Muscle of leg (tissue), 3 donors: ENCODE measurements at regions not wholly inside any gene's neighbourhood (a gene's known extent, or its start where the extent isn't known, plus 50 kb on each side); places are given as distances from the start of the nearest gene placed in this dataset.

Experiments used
- DNase-seq: peaks from one replicate; pipeline ENCODE4 v3.0.0; 2013
- H3K27ac ChIP-seq: one replicate; pipeline ENCODE4 v1.5.1; 2013; ENCODE audit warnings: mild to moderate bottlenecking, low read length, control low read depth
- H3K27me3 ChIP-seq: one replicate; pipeline ENCODE4 v1.6.1; 2013; ENCODE audit warnings: low read length; ENCODE audit not compliant: control insufficient read depth, insufficient read depth
- H3K36me3 ChIP-seq: one replicate; pipeline ENCODE4 v1.6.1; 2013; ENCODE audit warnings: low read length; ENCODE audit not compliant: control insufficient read depth, insufficient read depth
- H3K4me1 ChIP-seq: one replicate; pipeline ENCODE4 v1.6.1; 2013; ENCODE audit warnings: low read length; ENCODE audit not compliant: control insufficient read depth, insufficient read depth
- H3K4me3 ChIP-seq: one replicate; pipeline ENCODE4 v1.5.1; 2013; ENCODE audit warnings: low read length, control low read depth
- H3K9me3 ChIP-seq: replicated peaks from 2 replicates; pipeline ENCODE4 v1.6.1; 2013; ENCODE audit warnings: low read depth, low read length; ENCODE audit not compliant: control insufficient read depth
- WGBS: methylation state at CpG from one replicate; pipeline ENCODE4 v1.1.5; 2013; ENCODE audit warnings: missing lambda C conversion rate; ENCODE audit not compliant: insufficient coverage; 5-methylcytosine and 5-hydroxymethylcytosine counted together

DNA sequence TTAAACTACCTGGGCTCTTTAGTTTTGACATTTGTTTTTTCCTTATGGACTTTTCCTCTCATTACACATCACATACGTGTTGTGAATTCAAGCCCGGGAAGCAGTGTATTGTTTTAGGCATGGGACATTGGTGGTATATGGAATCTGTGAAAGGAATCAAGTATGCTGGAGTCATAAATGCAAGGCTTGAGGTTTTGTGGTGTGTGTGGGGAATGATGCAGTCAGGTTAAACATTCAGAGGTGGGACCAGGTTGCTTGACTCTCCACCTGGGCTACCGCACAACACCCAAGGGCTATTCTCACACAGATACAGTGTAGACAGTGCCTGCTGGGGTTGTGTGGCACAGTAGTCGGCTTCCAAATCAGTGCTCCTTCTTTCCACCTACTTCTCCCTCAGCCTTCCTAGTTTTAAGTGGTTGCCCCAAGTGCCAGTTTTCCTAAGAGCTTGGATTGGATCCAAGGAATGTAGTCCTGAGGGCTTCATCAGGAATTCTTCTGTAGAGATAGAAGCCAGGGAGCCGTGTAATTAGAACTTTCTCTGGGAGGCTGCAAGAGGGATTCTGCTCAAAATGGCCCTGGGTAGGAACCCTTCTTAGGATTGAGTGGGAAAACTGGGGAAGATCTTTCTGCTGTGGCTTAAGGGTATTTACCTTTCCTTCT, 243.7 kb downstream of the C12orf75 start:
- H3K9me3 ChIP-seq, result no peaks in the 10 kb centered on the region
- 70% methylated on average over 2 of the region's 5 CpGs for WGBS
- peaks cover 5% of the 10 kb centered on the region for H3K4me1 ChIP-seq
- no peaks in the 10 kb centered on the region for H3K36me3 ChIP-seq
- no peak for DNase-seq
- no peak overlapping the region for H3K4me3 ChIP-seq
- H3K27me3 ChIP-seq, result no peaks in the 10 kb centered on the region
- no peak overlapping the region for H3K27ac ChIP-seq

DNA sequence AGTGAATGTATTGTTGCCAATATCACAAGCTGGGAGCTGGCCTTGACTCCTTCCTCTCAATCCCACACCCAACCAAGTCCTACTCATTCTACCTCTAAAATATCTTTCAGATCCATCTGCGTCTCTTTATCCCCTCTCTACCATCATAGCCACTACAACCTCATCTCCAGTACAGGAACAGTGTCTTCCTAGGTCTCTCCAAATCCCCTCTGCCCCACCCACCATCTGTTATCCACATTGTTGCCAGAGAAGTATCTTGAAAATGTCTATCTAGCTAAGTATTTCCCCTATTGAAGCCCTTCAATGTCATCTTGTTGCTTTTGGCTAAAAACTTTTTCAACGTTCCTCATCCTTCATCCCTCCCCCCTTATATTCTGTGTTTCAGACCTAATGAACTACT, 244.7 kb downstream of the C12orf75 start:
- WGBS, result 78% methylated on average over 2 of the region's 2 CpGs
- no peaks in the 10 kb centered on the region for H3K36me3 ChIP-seq
- DNase-seq, result no peak
- H3K4me1 ChIP-seq, result peaks cover 5% of the 10 kb centered on the region
- H3K27me3 ChIP-seq, result no peaks in the 10 kb centered on the region
- no peak overlapping the region for H3K4me3 ChIP-seq
- H3K27ac ChIP-seq, result no peak overlapping the region
- H3K9me3 ChIP-seq, result no peaks in the 10 kb centered on the region

DNA sequence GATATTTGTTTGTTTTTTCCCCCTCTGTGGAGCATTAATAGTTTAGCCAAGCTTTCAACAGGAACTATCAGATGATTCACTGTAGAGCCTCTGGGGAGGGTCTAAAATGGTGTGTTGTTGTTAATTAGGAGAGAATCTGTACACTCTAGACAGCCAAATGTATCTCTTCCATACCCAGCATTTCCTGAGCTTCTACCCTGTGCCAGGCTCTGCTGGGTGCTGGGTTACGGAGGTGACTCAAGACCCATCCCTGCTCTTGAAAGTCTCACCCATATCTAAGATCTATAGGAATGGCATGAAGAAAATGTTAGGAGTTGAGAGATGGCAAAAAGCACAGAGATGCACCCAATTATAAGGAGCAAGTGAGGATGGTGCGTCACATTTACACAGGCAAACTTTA, 245.8 kb downstream of the C12orf75 start:
- Histone ChIP-seq H3K27ac (no peak overlapping the region), H3K4me1 (peaks cover 5% of the 10 kb centered on the region), H3K4me3 (no peak overlapping the region), H3K9me3 (no peaks in the 10 kb centered on the region), H3K36me3 (no peaks in the 10 kb centered on the region), H3K27me3 (no peaks in the 10 kb centered on the region)
- 78% methylated on average over 1 of the region's 2 CpGs for WGBS
- no peak for DNase-seq

DNA sequence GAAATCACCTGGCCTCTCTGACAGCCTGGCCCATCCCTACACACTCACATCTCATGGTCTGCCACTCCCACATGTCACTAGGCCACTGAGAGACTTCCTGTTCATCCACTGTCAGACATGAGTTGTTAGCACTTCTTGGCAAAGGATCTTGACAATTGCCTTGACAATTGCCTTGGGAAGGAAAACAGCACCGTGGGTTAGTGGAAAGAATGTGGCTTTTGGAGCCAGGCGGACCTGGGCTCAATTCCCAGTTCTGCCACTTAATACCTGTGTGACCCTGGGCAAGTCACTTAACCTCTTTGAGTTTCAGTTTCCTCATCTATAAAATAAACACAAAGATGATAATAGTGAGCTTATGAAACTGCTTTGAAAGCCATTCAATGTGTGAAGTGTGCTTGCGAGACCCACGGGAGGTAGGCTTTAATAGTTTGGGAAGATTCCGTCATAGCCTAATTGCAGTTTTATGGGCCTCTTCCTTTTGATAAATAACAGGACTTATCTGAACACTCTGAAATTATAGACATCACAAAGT, 250.4 kb downstream of the C12orf75 start:
- Histone ChIP-seq H3K36me3 (no peaks in the 10 kb centered on the region), H3K9me3 (no peaks in the 10 kb centered on the region), H3K4me3 (no peak overlapping the region), H3K27ac (no peak overlapping the region), H3K4me1 (no peaks in the 10 kb centered on the region), H3K27me3 (no peaks in the 10 kb centered on the region)
- WGBS, result 0% methylated on average over 1 of the region's 5 CpGs
- peak; percentile 15 for DNase-seq

DNA sequence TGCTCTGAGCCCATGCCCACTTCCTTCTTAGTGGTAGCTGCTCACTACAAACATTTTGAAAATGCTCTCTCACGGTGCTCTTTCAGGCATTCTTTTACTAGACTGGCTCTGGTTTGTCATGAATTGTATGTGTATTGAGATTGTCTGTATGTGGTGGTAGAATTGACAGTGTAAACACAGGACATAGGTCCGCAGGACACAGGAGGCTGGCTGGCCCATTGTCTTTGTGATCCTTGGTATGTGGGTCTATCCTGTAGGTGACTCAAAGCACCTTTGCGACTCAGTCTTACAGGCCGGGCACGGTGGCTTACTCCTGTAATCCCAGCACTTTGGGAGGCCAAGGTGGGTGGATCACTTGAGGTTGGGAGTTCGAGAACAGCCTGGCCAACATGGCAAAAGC, 250.9 kb downstream of the C12orf75 start:
- Histone ChIP-seq H3K36me3 (no peaks in the 10 kb centered on the region), H3K4me1 (no peaks in the 10 kb centered on the region), H3K9me3 (no peaks in the 10 kb centered on the region), H3K27me3 (no peaks in the 10 kb centered on the region), H3K27ac (no peak overlapping the region), H3K4me3 (no peak overlapping the region)
- no peak for DNase-seq
- 70% methylated on average over 2 of the region's 6 CpGs for WGBS

DNA sequence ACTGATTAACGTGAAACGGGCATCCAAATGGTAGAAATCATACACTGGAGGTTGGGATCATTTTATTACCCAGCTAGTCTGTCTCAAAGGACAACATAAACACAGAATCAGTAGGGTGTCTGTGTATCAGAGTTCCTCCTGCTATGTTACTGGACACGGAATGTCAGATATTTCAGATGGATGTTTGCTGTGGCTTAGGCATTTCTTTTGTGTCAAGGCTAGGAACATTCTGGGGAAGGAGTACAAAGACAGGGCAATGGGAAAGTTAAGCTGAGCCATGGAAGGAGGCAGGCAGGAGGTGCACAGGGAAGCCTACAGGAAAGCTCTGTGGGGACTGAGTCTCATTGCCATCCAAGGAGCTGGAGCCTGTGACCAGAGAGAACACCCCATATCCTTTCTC, 254.6 kb downstream of the C12orf75 start:
- H3K4me3 ChIP-seq, result no peak overlapping the region

DNA sequence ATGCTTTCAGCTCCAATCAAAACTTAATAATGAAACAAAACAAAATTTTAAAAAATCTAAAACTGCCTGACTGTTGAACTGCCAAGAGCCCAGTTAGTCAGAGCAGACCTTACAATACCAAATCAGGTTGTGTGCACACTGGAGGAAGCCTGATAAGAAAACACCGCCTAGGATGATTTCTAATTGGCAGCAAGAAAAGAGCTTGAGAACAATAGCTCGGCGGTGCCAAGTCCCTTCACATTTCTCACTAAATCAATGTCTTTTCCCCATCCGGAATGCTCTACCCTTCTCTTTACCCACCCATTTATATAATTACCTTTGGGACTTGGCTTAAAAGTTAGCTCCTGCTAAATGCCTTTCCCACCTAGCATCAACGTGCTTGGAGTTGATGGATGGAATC, 256.7 kb downstream of the C12orf75 start:
- no peak for DNase-seq
- H3K4me3 ChIP-seq, result no peak overlapping the region
- no peaks in the 10 kb centered on the region for H3K27me3 ChIP-seq
- no peaks in the 10 kb centered on the region for H3K4me1 ChIP-seq
- no peaks in the 10 kb centered on the region for H3K9me3 ChIP-seq
- WGBS, result 92% methylated on average over 2 of the region's 5 CpGs
- no peaks in the 10 kb centered on the region for H3K36me3 ChIP-seq
- H3K27ac ChIP-seq, result no peak overlapping the region

More for the DNA sequence above, 254.6 kb downstream of the C12orf75 start:
- H3K27ac ChIP-seq, result no peak overlapping the region
- H3K4me1 ChIP-seq, result no peaks in the 10 kb centered on the region
- H3K36me3 ChIP-seq, result no peaks in the 10 kb centered on the region
- no peak for DNase-seq
- no peaks in the 10 kb centered on the region for H3K27me3 ChIP-seq
- H3K9me3 ChIP-seq, result no peaks in the 10 kb centered on the region
- 67% methylated on average over 1 of the region's 3 CpGs for WGBS

DNA sequence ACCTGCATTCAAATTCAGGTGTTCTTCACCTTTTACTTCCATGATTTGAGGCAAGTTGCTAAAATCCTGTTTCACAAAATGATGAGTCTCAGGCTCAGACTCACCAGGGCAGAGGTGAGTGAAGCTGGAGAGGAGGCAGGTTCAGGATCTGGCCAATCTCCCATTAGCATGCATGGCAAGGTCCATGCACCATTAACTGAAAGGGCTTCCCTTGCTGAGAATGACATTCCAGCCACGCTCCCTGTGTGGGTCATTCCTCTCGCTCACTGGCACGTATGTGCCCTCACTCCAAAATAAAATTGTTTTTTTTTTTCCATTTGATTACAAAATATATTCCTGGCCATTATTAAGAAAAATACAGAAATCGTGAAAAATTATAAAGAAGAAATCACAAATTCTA, 257.6 kb downstream of the C12orf75 start:
- no CpG with 5 or more reads among the region's 4 CpGs for WGBS
- Histone ChIP-seq H3K27ac (no peak overlapping the region), H3K36me3 (no peaks in the 10 kb centered on the region), H3K4me1 (no peaks in the 10 kb centered on the region), H3K9me3 (no peaks in the 10 kb centered on the region), H3K4me3 (no peak overlapping the region), H3K27me3 (no peaks in the 10 kb centered on the region)
- DNase-seq, result no peak

DNA sequence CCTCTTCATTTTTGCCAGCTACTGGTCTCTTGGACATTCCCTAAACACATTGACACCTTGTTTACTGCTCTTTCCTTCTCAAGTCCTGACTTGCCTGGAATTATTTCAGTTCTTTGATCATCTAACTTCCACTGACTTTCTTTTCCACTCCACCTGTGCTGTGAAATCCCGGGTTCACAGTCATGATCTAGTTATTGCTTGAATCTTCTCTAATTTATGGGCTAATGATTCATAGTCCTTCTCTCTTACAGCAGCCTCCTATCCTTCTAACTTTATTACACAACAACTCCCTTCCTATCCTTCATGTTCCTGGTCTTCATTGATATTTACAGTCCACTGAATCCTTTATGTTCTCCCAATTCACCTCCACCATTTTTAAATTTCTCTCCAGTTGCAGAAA, 260.1 kb downstream of the C12orf75 start:
- Histone ChIP-seq H3K27ac (no peak overlapping the region), H3K27me3 (peaks cover 2% of the 10 kb centered on the region), H3K4me1 (no peaks in the 10 kb centered on the region), H3K4me3 (no peak overlapping the region), H3K36me3 (no peaks in the 10 kb centered on the region), H3K9me3 (no peaks in the 10 kb centered on the region)
- no peak for DNase-seq
- WGBS, result 67% methylated on average over 1 of the region's 1 CpG

DNA sequence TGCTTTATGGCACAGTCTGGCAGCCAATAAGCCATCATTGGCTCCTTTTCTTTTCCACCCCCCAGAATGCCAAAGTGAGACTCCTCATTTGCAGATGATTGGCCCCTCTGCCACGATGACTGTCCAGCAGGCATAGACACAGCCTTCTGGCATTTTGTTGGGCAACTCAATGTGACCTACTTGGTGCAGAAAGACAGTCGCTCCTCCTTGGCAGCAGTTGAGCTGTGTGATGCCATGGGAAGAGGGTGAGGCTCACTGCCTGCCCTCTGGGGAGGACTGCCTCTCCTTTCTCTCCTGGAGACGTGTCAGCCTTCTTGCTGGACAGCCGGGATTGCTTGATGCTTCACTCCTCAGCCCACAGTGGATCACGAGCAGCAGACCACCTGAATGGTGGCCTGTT, 264.9 kb downstream of the C12orf75 start:
- no peak overlapping the region for H3K27ac ChIP-seq
- 74% methylated on average over 4 of the region's 5 CpGs for WGBS
- H3K4me1 ChIP-seq, result no peaks in the 10 kb centered on the region
- peaks cover 2% of the 10 kb centered on the region for H3K27me3 ChIP-seq
- no peaks in the 10 kb centered on the region for H3K36me3 ChIP-seq
- no peak for DNase-seq
- no peak overlapping the region for H3K4me3 ChIP-seq
- H3K9me3 ChIP-seq, result peaks cover 2% of the 10 kb centered on the region

DNA sequence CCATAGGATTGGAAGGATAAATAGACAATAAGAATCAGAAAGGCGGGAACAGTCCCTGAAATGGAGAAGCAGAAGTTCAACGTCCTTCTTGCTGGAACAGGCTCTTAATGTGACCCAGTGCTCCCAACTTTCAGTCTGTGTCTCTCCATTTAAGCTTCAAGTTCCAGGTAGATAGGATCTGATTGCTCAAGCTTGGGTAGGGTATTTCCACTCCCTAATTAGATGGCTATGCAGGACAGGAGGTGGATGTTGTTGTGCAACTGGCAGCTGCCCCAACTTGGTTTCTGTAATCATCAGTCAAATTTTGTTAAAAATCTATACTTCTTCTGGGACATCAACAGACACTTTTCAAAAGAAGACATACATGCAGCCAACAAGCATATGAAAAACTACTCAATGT, 266.2 kb downstream of the C12orf75 start:
- no peaks in the 10 kb centered on the region for H3K36me3 ChIP-seq
- H3K4me1 ChIP-seq, result no peaks in the 10 kb centered on the region
- H3K27me3 ChIP-seq, result peaks cover 2% of the 10 kb centered on the region
- 83% methylated on average over 2 of the region's 2 CpGs for WGBS
- peaks cover 2% of the 10 kb centered on the region for H3K9me3 ChIP-seq
- H3K27ac ChIP-seq, result no peak overlapping the region
- no peak overlapping the region for H3K4me3 ChIP-seq
- no peak for DNase-seq
